ENCODE measurements at regions not wholly inside any gene's neighbourhood (a gene's known extent, or its start where the extent isn't known, plus 50 kb on each side); places are given as distances from the start of the nearest gene placed in this dataset.

DNA sequence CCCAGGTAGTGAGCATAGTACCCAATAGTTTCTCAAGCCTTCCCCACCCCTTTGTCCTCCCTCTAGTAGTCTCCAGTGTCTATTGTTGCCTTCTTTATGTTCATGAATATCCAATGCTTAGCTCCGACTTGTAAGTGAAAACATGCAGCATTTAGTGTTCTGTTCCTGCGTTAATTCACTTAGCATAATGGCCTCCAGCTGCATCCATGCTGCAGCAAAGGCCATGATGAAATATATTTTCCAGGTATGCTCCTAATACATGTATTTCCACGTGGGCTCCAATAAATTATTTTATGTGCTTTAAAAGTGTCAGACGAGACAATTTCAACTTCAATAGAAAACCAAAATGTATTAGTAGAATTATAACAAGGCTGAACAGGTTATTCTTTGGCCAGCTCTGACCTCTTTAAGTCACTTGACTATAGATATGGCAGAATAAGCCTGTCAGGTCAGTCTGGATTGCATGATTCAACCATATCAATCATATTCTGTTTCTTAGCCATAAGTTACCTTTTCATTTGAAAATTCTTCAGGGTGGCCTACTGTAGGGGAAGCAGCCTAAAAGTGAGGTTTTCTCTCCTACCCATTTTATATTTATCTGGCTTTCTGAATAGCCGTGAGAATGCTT is 2291.6 kb upstream of the WWC1 start (continued):
- TF ChIP-seq, protein P1, sequence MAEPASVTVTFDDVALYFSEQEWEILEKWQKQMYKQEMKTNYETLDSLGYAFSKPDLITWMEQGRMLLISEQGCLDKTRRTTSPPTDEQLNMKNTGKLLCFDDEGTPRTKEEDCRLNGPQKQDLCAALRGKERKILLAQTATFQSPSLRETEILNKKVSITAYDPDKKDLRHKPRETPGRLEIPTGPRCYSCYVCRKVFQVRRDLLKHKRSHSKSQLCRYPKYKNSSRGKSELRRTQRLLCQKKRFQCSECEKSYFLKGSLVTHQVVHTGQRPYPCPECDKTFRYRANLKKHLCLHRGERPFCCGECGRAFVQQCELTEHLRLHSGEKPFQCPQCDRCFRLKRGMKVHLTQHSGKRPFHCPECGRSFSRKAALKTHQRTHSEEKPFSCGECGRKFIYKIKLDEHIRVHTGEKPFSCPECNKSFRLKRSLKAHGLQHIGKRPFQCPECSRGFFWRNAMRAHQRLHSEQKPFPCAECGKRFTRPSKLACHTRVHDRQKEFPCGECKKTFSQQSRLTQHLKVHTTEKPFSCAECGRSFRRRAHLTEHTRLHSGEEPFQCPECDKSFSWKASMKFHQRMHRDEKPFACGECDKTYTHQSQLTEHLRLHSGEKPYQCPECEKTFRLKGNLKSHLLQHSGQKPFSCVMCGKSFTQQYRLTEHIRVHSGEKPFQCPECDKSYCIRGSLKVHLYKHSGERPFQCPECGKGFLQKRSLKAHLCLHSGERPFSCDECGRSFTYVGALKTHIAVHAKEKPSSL (CRISPR knock-in tag; conservative IDR thresholded peaks at IDR 0.05) = no peak
- TF ChIP-seq MAX (CRISPR knock-in tag; IDR thresholded peaks at IDR 0.05) (no peak), IRF2 (CRISPR knock-in tag; IDR thresholded peaks at IDR 0.05; ENCODE audit: borderline replicate concordance, low read depth) (no peak)

DNA sequence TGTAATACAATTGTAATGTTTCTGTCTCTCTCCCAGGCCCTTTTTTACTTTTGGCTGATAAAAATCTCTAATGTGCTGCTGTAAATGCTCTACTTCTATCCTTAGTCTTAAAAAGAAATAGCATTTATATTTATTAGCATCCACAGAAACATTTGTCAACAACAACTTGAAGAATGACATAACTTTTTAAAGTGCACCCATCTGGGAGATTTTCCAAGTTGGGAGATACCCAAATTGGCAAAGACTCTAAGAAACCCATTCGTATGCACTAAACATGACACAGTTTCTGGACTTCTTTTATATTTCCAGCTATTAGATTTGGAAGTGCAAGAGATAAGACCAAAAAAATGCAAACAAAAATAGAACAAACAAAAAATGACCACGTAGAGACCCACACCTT is 2287.4 kb upstream of the WWC1 start:
- ChIA-PET CTCF (no interaction called here), POLR2A (no interaction called here)
- no peaks in the 10 kb centered on the region for H3K36me3 Mint-ChIP-seq

More for the DNA sequence above, 2287.4 kb upstream of the WWC1 start:
- H3K27me3 Mint-ChIP-seq (ENCODE audit: low read depth) = no peaks in the 10 kb centered on the region
- no peak overlapping the region for H3K27ac Mint-ChIP-seq
- H3K4me3 Mint-ChIP-seq = no peak overlapping the region
- TF ChIP-seq CDX4 (CRISPR knock-in tag; IDR thresholded peaks at IDR 0.05; ENCODE audit: borderline replicate concordance) (no peak), ZBTB21 (CRISPR knock-in tag; IDR thresholded peaks at IDR 0.05; ENCODE audit: borderline replicate concordance) (no peak), SOX15 (CRISPR knock-in tag; IDR thresholded peaks at IDR 0.05) (no peak), NFYB (CRISPR knock-in tag; conservative IDR thresholded peaks at IDR 0.05; ENCODE audit: low read depth) (no peak), ZNF219 (CRISPR knock-in tag; IDR thresholded peaks at IDR 0.05; ENCODE audit: borderline replicate concordance) (no peak), FOXP4 (CRISPR knock-in tag; IDR thresholded peaks at IDR 0.05) (no peak), ERG (CRISPR knock-in tag; IDR thresholded peaks at IDR 0.05) (no peak), FOXK1 (CRISPR knock-in tag; IDR thresholded peaks at IDR 0.05) (no peak), ELF4 (CRISPR knock-in tag; IDR thresholded peaks at IDR 0.05; ENCODE audit: low read depth) (no peak)
- TF ChIP-seq, protein P2, sequence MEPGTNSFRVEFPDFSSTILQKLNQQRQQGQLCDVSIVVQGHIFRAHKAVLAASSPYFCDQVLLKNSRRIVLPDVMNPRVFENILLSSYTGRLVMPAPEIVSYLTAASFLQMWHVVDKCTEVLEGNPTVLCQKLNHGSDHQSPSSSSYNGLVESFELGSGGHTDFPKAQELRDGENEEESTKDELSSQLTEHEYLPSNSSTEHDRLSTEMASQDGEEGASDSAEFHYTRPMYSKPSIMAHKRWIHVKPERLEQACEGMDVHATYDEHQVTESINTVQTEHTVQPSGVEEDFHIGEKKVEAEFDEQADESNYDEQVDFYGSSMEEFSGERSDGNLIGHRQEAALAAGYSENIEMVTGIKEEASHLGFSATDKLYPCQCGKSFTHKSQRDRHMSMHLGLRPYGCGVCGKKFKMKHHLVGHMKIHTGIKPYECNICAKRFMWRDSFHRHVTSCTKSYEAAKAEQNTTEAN (CRISPR knock-in tag; IDR thresholded peaks at IDR 0.05) = no peak
- TF ChIP-seq, protein P1 (CRISPR knock-in tag; conservative IDR thresholded peaks at IDR 0.05) = no peak
- H3K4me1 Mint-ChIP-seq = peaks cover 24% of the 10 kb centered on the region
- H3K9me3 Mint-ChIP-seq = no peaks in the 10 kb centered on the region
- ATAC-seq = no peak
- DNase-seq (ENCODE audit: low spot score) = no peak
